Lower leg skin (tissue), 3 donors: ENCODE measurements at regions not wholly inside any gene's neighbourhood (a gene's known extent, or its start where the extent isn't known, plus 50 kb on each side); places are given as distances from the start of the nearest gene placed in this dataset.

ENCODE experiments used
- POLR2A ChIP-seq, 2 donors: fragments of 450-650 bp; IDR thresholded peaks; one replicate each; pipeline ENCODE4 v1.6.1; 2016 to 2017; ENCODE audit warnings: antibody characterized with exemption in 2 of 2, mild to moderate bottlenecking in 1 of 2, moderate library complexity in 1 of 2
- TF ChIP-seq, protein P1 (sequence below), 3 donors: fragments of 450-650 bp; IDR thresholded peaks; one replicate each; pipeline ENCODE4 v1.5.1; 2016; ENCODE audit warnings: antibody characterized with exemption in 3 of 3, mild to moderate bottlenecking in 3 of 3, moderate library complexity in 2 of 3

GRCh38 chr21:34311561-34312330 is 52.1 kb upstream of the KCNE2 start:
- TF ChIP-seq, protein P1, sequence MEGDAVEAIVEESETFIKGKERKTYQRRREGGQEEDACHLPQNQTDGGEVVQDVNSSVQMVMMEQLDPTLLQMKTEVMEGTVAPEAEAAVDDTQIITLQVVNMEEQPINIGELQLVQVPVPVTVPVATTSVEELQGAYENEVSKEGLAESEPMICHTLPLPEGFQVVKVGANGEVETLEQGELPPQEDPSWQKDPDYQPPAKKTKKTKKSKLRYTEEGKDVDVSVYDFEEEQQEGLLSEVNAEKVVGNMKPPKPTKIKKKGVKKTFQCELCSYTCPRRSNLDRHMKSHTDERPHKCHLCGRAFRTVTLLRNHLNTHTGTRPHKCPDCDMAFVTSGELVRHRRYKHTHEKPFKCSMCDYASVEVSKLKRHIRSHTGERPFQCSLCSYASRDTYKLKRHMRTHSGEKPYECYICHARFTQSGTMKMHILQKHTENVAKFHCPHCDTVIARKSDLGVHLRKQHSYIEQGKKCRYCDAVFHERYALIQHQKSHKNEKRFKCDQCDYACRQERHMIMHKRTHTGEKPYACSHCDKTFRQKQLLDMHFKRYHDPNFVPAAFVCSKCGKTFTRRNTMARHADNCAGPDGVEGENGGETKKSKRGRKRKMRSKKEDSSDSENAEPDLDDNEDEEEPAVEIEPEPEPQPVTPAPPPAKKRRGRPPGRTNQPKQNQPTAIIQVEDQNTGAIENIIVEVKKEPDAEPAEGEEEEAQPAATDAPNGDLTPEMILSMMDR (IDR thresholded peaks at IDR 0.05), result no peak
- TF ChIP-seq POLR2A (IDR thresholded peaks at IDR 0.05), result no peak
